HG03064 (cell line): ENCODE measurements at regions not wholly inside any gene's neighbourhood (a gene's known extent, or its start where the extent isn't known, plus 50 kb on each side); places are given as distances from the start of the nearest gene placed in this dataset.

Source experiments
- ATAC-seq: cut with Tn5 transposase; IDR thresholded peaks from one replicate; pipeline ENCODE4 v1.9.1; 2021; ENCODE audit warnings: low read depth; ENCODE audit not compliant: unreplicated experiment

- ATAC-seq: no peak
These were observed 207.9 kb downstream of the ARL4C start for GRCh38 chr2:234288974-234289455.

GRCh38 chr2:234287650-234288049 is 209.2 kb downstream of the ARL4C start:
- no peak for ATAC-seq

DNA sequence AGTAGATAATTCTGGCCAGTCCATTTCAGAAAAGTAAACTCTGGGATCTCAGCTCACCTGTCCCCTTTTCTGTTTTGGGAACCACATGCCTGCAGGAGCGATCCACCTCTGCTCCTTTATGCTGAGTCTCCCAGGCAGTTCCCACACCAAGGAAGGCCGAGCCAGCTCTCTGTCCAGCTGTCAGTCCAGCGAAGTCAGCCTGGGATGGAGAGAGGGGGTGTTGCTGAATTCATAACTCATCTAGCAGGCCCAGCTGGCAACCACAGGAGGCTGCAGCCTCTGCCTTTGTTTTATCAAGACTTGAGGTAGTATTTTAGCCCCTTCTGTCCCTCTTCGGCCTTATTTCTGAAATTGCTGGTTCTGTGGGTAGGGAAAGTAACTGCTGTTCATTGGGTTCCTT is 209.9 kb downstream of the ARL4C start:
- ATAC-seq: no peak

GRCh38 chr2:234286118-234286598 is 210.7 kb downstream of the ARL4C start:
- ATAC-seq: no peak

DNA sequence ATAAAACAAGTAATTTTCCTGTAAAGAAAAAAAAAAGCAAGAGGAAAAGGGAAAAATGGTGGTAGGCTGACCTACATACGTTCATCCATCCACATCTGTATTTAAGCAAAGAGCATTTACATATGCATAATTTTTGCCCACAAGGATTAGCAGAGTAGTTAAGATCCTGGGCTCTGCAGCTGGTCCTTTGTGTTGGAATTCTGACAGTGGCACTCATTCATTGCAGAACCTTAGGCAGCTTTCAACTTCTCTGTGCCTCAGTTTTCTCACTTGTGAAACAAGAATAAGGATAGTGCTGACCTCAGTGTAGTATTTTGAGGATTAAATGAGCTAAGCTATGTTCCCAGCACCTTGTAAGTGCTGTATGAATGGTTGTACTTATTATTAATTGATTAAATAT is 211.3 kb downstream of the ARL4C start:
- no peak for ATAC-seq

- ATAC-seq: no peak
These were observed 217.2 kb downstream of the ARL4C start for GRCh38 chr2:234279637-234280036.

DNA sequence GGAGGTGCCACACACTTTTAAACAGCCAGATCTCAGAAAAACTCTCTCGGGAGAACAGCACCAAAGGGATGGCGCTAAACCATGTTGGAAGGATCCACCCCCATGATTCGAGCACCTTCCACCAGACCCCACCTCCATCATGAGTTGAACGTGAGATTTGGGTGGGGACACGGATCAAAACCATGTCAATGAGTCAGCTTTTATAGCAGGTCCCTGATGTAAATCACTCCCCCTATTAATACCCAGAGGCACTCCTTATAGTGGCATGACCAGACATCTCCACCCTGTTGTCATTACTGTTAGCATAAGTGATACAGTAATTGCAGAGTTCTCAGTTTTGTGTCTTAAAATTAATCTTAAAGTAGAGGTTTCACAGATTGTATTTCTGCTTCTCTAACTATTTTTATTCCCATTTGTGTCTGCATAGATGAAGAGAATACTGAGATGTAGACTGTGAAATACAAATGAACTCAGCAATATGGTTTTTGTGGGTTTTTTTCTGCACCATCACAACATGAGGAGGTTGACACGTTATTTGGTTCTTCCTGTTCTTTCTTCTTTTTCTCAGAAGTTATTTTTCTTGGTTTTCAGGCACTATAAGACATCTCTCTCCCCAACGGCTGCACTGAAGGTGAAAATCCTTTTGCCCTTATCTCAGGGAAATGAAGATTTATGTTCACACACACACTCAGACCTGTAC is 218.2 kb downstream of the ARL4C start:
- ATAC-seq: no peak

GRCh38 chr2:234275515-234275914 is 221.4 kb downstream of the ARL4C start:
- ATAC-seq: no peak

DNA sequence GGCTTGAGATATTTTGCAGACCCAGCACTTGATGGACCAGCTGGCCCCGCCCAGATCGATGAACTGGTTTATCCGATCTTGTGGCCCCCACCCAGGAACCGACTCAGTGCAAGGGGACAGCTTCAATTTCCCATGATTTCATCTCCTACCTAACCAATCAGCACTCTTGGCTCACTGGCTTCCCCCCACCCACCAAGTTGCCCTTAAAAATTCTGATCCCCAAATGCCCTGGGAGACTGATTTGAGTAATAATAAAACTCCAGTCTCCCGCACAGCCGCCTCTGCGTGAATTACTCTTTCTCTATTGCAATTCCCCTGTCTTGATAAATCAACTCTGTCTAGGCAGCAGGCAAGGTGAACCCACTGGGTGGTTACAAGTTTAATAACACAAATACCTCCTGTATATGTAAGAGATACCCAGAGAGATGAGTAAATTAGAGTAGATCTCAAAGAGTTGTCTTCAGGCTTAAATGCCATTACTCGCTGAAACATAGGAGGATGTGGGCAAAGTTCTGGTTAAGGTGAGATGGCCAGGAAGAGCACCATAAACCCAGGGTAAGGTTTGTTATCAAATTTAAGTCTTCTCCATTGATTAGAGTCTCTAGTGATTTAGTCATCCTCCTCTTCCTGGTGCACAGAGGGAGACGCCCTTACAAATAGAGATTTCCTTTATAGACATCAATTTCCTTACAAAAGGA is 222.8 kb downstream of the ARL4C start:
- ATAC-seq: no peak

- no peak for ATAC-seq
These were observed 221.8 kb downstream of the SPP2 start for GRCh38 chr2:234272069-234272850.

- no peak for ATAC-seq
These were observed 220.8 kb downstream of the SPP2 start for GRCh38 chr2:234271338-234271737.

GRCh38 chr2:234269769-234270204 is 219.3 kb downstream of the SPP2 start:
- ATAC-seq: no peak

GRCh38 chr2:234267534-234267933 is 217.0 kb downstream of the SPP2 start:
- no peak for ATAC-seq

GRCh38 chr2:234266952-234267351 is 216.4 kb downstream of the SPP2 start:
- ATAC-seq: no peak

DNA sequence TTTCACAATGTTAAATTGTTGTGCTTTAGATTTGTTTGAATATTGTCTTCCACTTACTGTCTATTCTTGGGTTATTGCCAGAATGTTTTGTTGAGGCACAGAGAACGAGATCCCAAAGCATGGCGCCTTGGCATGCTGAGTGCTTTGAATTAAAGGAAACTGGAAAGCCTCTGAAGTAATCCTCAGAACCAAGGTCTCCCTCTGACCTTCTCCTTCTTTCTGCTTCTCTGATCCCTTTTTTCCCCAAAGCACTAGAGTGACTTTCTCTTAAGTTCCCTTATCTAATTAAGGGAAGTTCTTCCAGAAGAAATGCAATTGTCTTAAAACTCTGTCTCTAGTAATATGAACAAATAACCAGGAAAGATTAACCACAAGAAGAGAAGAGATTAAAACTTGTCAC is 214.7 kb downstream of the SPP2 start:
- ATAC-seq: no peak

GRCh38 chr2:234261736-234262135 is 211.2 kb downstream of the SPP2 start:
- no peak for ATAC-seq

GRCh38 chr2:234259440-234259839 is 208.9 kb downstream of the SPP2 start:
- ATAC-seq: no peak

GRCh38 chr2:234258562-234259141 is 208.2 kb downstream of the SPP2 start:
- ATAC-seq: no peak

GRCh38 chr2:234257859-234258561 is 207.5 kb downstream of the SPP2 start:
- no peak for ATAC-seq

DNA sequence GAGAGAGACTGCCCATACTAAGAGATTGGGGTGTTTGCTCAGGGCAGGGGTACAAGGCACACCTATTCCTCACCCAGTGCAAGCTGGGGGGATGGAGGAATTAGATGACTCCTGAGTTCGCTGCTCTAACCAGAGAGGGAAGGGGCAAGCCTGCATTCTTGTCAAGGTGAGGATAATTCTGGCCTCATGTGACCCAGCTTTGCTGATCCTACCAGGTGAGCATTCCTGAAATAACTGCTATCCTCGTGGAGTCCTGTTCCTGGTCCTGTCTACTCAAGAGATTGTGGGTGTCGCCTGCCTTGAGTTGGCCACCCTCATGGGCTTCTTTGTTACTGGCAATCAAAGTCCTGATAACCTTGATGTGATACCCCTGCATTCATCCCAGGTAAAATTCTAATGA is 206.0 kb downstream of the SPP2 start:
- ATAC-seq: no peak
